Right ventricle myocardium inferior (tissue), 1 donor: ENCODE measurements at regions not wholly inside any gene's neighbourhood (a gene's known extent, or its start where the extent isn't known, plus 50 kb on each side); places are given as distances from the start of the nearest gene placed in this dataset.

ENCODE experiments used
- ATAC-seq: fragments of 200-7000 bp; cut with Tn5 transposase; one replicate; pipeline ENCODE4 v1.9.1; 2020; ENCODE audit warnings: mild to moderate bottlenecking, moderate library complexity
- DNase-seq: peaks from one replicate; pipeline ENCODE4 v3.0.0; 2021; ENCODE audit errors: missing footprints
- intact Hi-C: fragments of 100-400 bp; cut with DNase I; formaldehyde crosslinking; loops from one replicate; pipeline ENCODE4 v1.11.0; 2022
- donor health status: DM: no; HTN: yes; CAD: no; lungs with severe emphysema.

GRCh38 chr2:234298918-234299317 lies 198.0 kb downstream of the ARL4C start:
- ATAC-seq (no peak), DNase-seq (no peak)
- intact Hi-C loops, result no loop called here

- intact Hi-C loops, result no loop called here
- ATAC-seq (no peak), DNase-seq (no peak)
These were observed 199.9 kb downstream of the ARL4C start for GRCh38 chr2:234296991-234297390.

- intact Hi-C loops, result no loop called here
- no peak for ATAC-seq
- no peak for DNase-seq
These were observed 202.9 kb downstream of the ARL4C start for GRCh38 chr2:234293973-234294372.

GRCh38 chr2:234292962-234293243 lies 204.0 kb downstream of the ARL4C start:
- intact Hi-C loops, result no loop called here
- no peak for DNase-seq
- no peak for ATAC-seq

- ATAC-seq (no peak), DNase-seq (no peak)
- intact Hi-C loops, result no loop called here
These were observed 204.5 kb downstream of the ARL4C start for GRCh38 chr2:234292205-234292961.

GRCh38 chr2:234291765-234292204 lies 205.1 kb downstream of the ARL4C start:
- peak; percentile 74 for ATAC-seq
- no peak for DNase-seq
- intact Hi-C loops, result no loop called here

GRCh38 chr2:234290671-234291070 lies 206.2 kb downstream of the ARL4C start:
- DNase-seq, result no peak
- intact Hi-C loops, result no loop called here
- ATAC-seq, result peak; percentile 43

- ATAC-seq (no peak), DNase-seq (no peak)
- intact Hi-C loops, result loop anchor here (1.0 to 5.0 kb wide), 2 partner anchors 153 to 209 kb away; no protein-coding TSS in a partner anchor
These were observed 206.9 kb downstream of the ARL4C start for GRCh38 chr2:234289834-234290590.

GRCh38 chr2:234288974-234289455 lies 207.9 kb downstream of the ARL4C start:
- DNase-seq (no peak), ATAC-seq (peak; percentile 40)
- intact Hi-C loops, result loop anchor here (1.0 to 5.0 kb wide), 2 partner anchors 152 to 210 kb away; no protein-coding TSS in a partner anchor

GRCh38 chr2:234287650-234288049 lies 209.2 kb downstream of the ARL4C start:
- DNase-seq, result no peak
- intact Hi-C loops, result loop anchor here (5.0 kb wide), 1 partner anchor 150 kb away; no protein-coding TSS in a partner anchor
- ATAC-seq, result no peak

- no peak for DNase-seq
- intact Hi-C loops, result loop anchor here (5.0 kb wide), 1 partner anchor 150 kb away; no protein-coding TSS in a partner anchor
These were observed 209.9 kb downstream of the ARL4C start for GRCh38 chr2:234286956-234287355.

GRCh38 chr2:234286118-234286598 lies 210.7 kb downstream of the ARL4C start:
- no peak for DNase-seq
- intact Hi-C loops, result loop anchor here (5.0 kb wide), 1 partner anchor 149 kb away; no protein-coding TSS in a partner anchor
- no peak for ATAC-seq

More at GRCh38 chr2:234286956-234287355, 209.9 kb downstream of the ARL4C start:
- ATAC-seq, result no peak

- intact Hi-C loops, result loop anchor here (5.0 kb wide), 1 partner anchor 148 kb away; no protein-coding TSS in a partner anchor
- ATAC-seq (no peak), DNase-seq (no peak)
These were observed 211.3 kb downstream of the ARL4C start for GRCh38 chr2:234285541-234285940.

- intact Hi-C loops, result no loop called here
- no peak for DNase-seq
These were observed 217.2 kb downstream of the ARL4C start for GRCh38 chr2:234279637-234280036.

GRCh38 chr2:234278556-234279255 lies 218.2 kb downstream of the ARL4C start:
- ATAC-seq, result no peak
- DNase-seq, result no peak
- intact Hi-C loops, result no loop called here

More at GRCh38 chr2:234279637-234280036, 217.2 kb downstream of the ARL4C start:
- ATAC-seq, result no peak

GRCh38 chr2:234275515-234275914 lies 221.4 kb downstream of the ARL4C start:
- intact Hi-C loops, result no loop called here
- DNase-seq (no peak), ATAC-seq (peak; percentile 39)

GRCh38 chr2:234273887-234274584 lies 222.8 kb downstream of the ARL4C start:
- intact Hi-C loops, result no loop called here
- no peak for ATAC-seq
- DNase-seq, result no peak

- ATAC-seq (no peak), DNase-seq (no peak)
- intact Hi-C loops, result no loop called here
These were observed 221.8 kb downstream of the SPP2 start for GRCh38 chr2:234272069-234272850.
